GM21423 (cell line): ENCODE measurements at regions not wholly inside any gene's neighbourhood (a gene's known extent, or its start where the extent isn't known, plus 50 kb on each side); places are given as distances from the start of the nearest gene placed in this dataset.
"Not testable (repeated sequence)": the region's sequence is repeated elsewhere in the genome, so short reads cannot be mapped to it uniquely, and the experiment has no call there.

ENCODE experiments used
- ATAC-seq: cut with Tn5 transposase; IDR thresholded peaks from one replicate; pipeline ENCODE4 v1.9.1; 2021; ENCODE audit warnings: mild to moderate bottlenecking, moderate library complexity; ENCODE audit not compliant: unreplicated experiment

GRCh38 chr2:175432021-175432420 is 250.5 kb upstream of the ATP5MC3 start:
- ATAC-seq, result no peak

GRCh38 chr2:175431101-175431946 is 249.8 kb upstream of the ATP5MC3 start:
- ATAC-seq, result no peak

- no peak for ATAC-seq
Observed at GRCh38 chr2:175430236-175430635, 248.7 kb upstream of the ATP5MC3 start.

- no peak for ATAC-seq
Observed at GRCh38 chr2:175418224-175418835, 236.8 kb upstream of the ATP5MC3 start.

- ATAC-seq, result no peak
Observed at GRCh38 chr2:175414882-175415487, 233.5 kb upstream of the ATP5MC3 start.

GRCh38 chr2:175414191-175414881 is 232.8 kb upstream of the ATP5MC3 start:
- no peak for ATAC-seq

GRCh38 chr2:175410941-175411340 is 229.4 kb upstream of the ATP5MC3 start:
- ATAC-seq, result not testable (repeated sequence)

- ATAC-seq, result no peak
Observed at GRCh38 chr2:175404839-175405238, 223.3 kb upstream of the ATP5MC3 start.

- no peak for ATAC-seq
Observed at GRCh38 chr2:175403599-175404221, 222.2 kb upstream of the ATP5MC3 start.

DNA sequence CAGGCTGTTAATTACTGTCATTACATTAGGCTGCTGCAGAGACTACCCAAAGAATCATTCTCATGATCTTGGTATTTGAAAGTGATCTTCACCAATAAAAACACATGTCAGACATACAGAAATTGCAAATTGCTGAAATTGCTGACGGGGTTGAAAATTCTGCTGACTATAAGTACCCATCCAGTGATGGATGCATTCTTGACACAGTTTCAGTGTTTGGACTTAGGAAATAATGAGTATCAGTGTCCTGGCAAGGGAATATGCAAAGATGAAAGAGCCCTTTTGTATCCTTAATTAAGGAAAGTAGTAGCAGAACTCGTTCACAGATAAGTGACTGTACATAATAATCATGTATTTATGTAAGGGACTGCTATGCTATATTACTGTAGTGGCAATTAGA is 221.1 kb upstream of the ATP5MC3 start:
- no peak for ATAC-seq

DNA sequence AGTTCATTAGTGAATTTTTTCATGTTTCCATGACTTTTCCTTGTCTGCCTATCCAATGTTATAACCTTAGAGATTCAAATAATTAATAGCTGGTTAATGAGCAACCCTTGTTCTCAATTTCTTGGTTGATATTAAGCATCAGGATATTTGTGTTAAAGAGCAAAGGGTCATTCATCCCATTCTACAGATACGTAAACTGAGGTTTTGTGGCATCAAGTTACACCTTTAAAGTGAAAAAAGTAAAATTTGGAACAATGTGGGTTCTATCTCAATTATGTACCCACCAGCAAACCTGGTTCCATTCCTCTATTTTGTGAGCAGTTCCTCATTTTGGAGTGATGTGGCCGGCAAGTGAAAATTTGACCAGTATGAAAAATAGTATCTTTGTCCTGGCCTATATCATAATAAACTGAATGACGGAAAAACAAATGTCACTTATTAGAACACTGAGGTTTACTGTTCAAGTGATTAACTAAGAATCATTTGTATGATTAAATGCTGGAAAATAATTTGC is 220.5 kb upstream of the ATP5MC3 start:
- ATAC-seq, result no peak

- no peak for ATAC-seq
Observed at GRCh38 chr2:175400975-175401374, 219.5 kb upstream of the ATP5MC3 start.

GRCh38 chr2:175399326-175399725 is 217.8 kb upstream of the ATP5MC3 start:
- ATAC-seq, result no peak

- no peak for ATAC-seq
Observed at GRCh38 chr2:175398848-175399247, 217.3 kb upstream of the ATP5MC3 start.

- ATAC-seq, result no peak
Observed at GRCh38 chr2:175396696-175397095, 215.2 kb upstream of the ATP5MC3 start.

GRCh38 chr2:175393851-175394250 is 212.3 kb upstream of the ATP5MC3 start:
- no peak for ATAC-seq

DNA sequence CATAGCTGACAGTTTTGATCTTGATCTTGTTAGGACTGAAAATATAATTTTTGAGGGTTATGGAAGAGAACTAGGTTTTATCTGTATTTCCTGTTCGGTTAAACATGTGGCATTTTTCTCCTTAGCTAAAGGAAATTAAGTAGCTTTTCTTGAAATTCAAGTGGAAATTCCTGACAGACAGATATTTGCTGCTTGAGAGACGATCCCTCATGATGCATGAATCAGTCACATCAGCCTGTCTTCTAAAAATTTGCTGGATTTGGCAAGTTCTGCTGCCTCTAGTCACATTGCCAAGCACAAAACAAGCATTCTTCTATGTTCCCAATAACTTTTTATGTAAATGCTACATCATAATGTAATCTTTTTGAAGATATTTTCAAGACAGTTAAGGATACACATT is 201.8 kb upstream of the ATP5MC3 start:
- ATAC-seq, result no peak

- ATAC-seq, result no peak
Observed at GRCh38 chr2:175373729-175374128, 192.2 kb upstream of the ATP5MC3 start.

GRCh38 chr2:175372704-175373701 is 191.5 kb upstream of the ATP5MC3 start:
- ATAC-seq, result no peak

- no peak for ATAC-seq
Observed at GRCh38 chr2:175371378-175371777, 189.9 kb upstream of the ATP5MC3 start.
